ENCODE measurements at regions not wholly inside any gene's neighbourhood (a gene's known extent, or its start where the extent isn't known, plus 50 kb on each side); places are given as distances from the start of the nearest gene placed in this dataset.

GRCh38 chr11:45399166-45399565 lies 113.0 kb upstream of the SYT13 start:
- Histone ChIP-seq H3K18ac (ENCODE audit: insufficient read length, low read depth, low read length) (no peak overlapping the region), H3K27me3 (ENCODE audit: insufficient read depth, low read length) (no peaks in the 10 kb centered on the region), H3K56ac (ENCODE audit: insufficient read length, low read depth, low read length) (no peak overlapping the region), H2BK5ac (ENCODE audit: insufficient read length, low read length) (no peak overlapping the region), H2BK20ac (ENCODE audit: low read depth, low read length, poor library complexity, severe bottlenecking) (no peak overlapping the region), H4K20me1 (ENCODE audit: control insufficient read depth, insufficient read depth, insufficient read length) (no peaks in the 10 kb centered on the region), H3K23ac (ENCODE audit: insufficient read length, low read depth, low read length) (no peak overlapping the region), H3K27ac (ENCODE audit: insufficient read length, low read depth, low read length) (no peak overlapping the region), H2BK12ac (ENCODE audit: insufficient read length, low read depth, low read length) (no peak overlapping the region), H3T11ph (ENCODE audit: low read length) (no peak overlapping the region), H2AK5ac (ENCODE audit: insufficient read length, low read length) (no peak overlapping the region), H3K14ac (ENCODE audit: insufficient read depth, low read length) (no peak overlapping the region), H3K23me2 (ENCODE audit: insufficient read length, low read depth, low read length, poor library complexity, severe bottlenecking) (no peaks in the 10 kb centered on the region), H3K4me1 (ENCODE audit: insufficient read depth, low read length) (no peaks in the 10 kb centered on the region; the same call in 1 of the 2 replicates), H3K9me3 (ENCODE audit: control insufficient read depth, low read depth, low read length) (no peaks in the 10 kb centered on the region), H3K79me2 (ENCODE audit: insufficient read depth, low read length) (no peaks in the 10 kb centered on the region), H3K4ac (ENCODE audit: low read depth, low read length) (no peak overlapping the region), H3K9ac (ENCODE audit: extremely low read depth, insufficient read length, low read length) (no peak overlapping the region), H4K91ac (ENCODE audit: insufficient read length, low read depth, low read length) (no peak overlapping the region), H2BK15ac (ENCODE audit: low read depth, low read length) (no peak overlapping the region), H4K5ac (ENCODE audit: insufficient read length, low read depth, low read length) (no peak overlapping the region), H2BK120ac (ENCODE audit: low read depth, low read length, poor library complexity, severe bottlenecking) (no peak overlapping the region), H3K4me2 (ENCODE audit: insufficient read depth, insufficient read length, low read length) (no peak overlapping the region), H2AFZ (ENCODE audit: low read length) (no peak overlapping the region), H4K8ac (replicated peaks; ENCODE audit: insufficient read length, low read depth, low read length) (no peak overlapping the region), H3K79me1 (ENCODE audit: insufficient read depth, low read depth, low read length, poor library complexity, severe bottlenecking) (no peaks in the 10 kb centered on the region)
- peaks cover under 1% of the 10 kb centered on the region; the same call in 1 of the 2 replicates for H3K27me3 Mint-ChIP-seq (ENCODE audit: low read depth)
- H3K4me1 Mint-ChIP-seq, result peaks cover 10 to 12% of the 10 kb centered on the region in 2 experiments
- DNase-seq, result no peak
- no peaks in the 10 kb centered on the region for H3K36me3 Mint-ChIP-seq (ENCODE audit: insufficient read depth in 1 of 3, low read depth in 3 of 3)
- WGBS (ENCODE audit: extremely low coverage, insufficient read length, low lambda C conversion rate), result no CpG with 5 or more reads among the region's 3 CpGs
- no peak for TF ChIP-seq CTCF (conservative IDR thresholded peaks at IDR 0.05)
- no peak overlapping the region for H3K27ac Mint-ChIP-seq
- no peak overlapping the region for H3K4me3 Mint-ChIP-seq
- H3K9me3 Mint-ChIP-seq, result no peaks in the 10 kb centered on the region

All from H9 (cell line).